GM12864 (cell line): ENCODE measurements at regions not wholly inside any gene's neighbourhood (a gene's known extent, or its start where the extent isn't known, plus 50 kb on each side); places are given as distances from the start of the nearest gene placed in this dataset.

Source experiments
- DNase-seq: peaks from one replicate; pipeline ENCODE4 v3.0.0-alpha.2; 2011; ENCODE audit warnings: low read depth
- H3K4me3 ChIP-seq: 2 replicates; pipeline ENCODE4 v1.5.1; 2011; ENCODE audit warnings: mild to moderate bottlenecking, low read depth, low read length, control low read depth
- CTCF ChIP-seq: IDR thresholded peaks from 2 replicates; pipeline ENCODE4 v1.5.1; 2011; ENCODE audit warnings: low read depth, mild to moderate bottlenecking, moderate library complexity, low read length, control low read depth, inconsistent platforms; ENCODE audit errors: missing control alignments

- H3K4me3 ChIP-seq: no peak overlapping the region
- DNase-seq: no peak
- no peak for TF ChIP-seq CTCF
These were observed 223.8 kb upstream of the LRATD1 start for GRCh38 chr2:14408695-14409094.

- no peak overlapping the region for H3K4me3 ChIP-seq
- no peak for DNase-seq
- no peak for TF ChIP-seq CTCF
These were observed 215.0 kb upstream of the LRATD1 start for GRCh38 chr2:14417551-14417950.

GRCh38 chr2:14418115-14418514, 214.4 kb upstream of the LRATD1 start:
- no peak for DNase-seq
- no peak overlapping the region for H3K4me3 ChIP-seq
- TF ChIP-seq CTCF: no peak

GRCh38 chr2:14420851-14421250, 211.7 kb upstream of the LRATD1 start:
- no peak for TF ChIP-seq CTCF
- no peak overlapping the region for H3K4me3 ChIP-seq
- DNase-seq: no peak

GRCh38 chr2:14422426-14422825, 210.1 kb upstream of the LRATD1 start:
- no peak for DNase-seq
- TF ChIP-seq CTCF: no peak
- no peak overlapping the region for H3K4me3 ChIP-seq

- no peak for DNase-seq
These were observed 209.2 kb upstream of the LRATD1 start for GRCh38 chr2:14423145-14423906.

More at GRCh38 chr2:14423145-14423906, 209.2 kb upstream of the LRATD1 start:
- H3K4me3 ChIP-seq: no peak overlapping the region
- no peak for TF ChIP-seq CTCF
